Ovary (tissue), 3 donors: ENCODE measurements at regions not wholly inside any gene's neighbourhood (a gene's known extent, or its start where the extent isn't known, plus 50 kb on each side); places are given as distances from the start of the nearest gene placed in this dataset.

ENCODE experiments used
- CTCF ChIP-seq, 3 donors: fragments of 450-650 bp in 2 of 3; fragments of 200-600 bp in 1 of 3; IDR thresholded peaks; one replicate each; pipeline versions ENCODE4 v1.5.1 to v1.8.0; 2016 to 2022; ENCODE audit warnings: antibody characterized with exemption in 3 of 3, mild to moderate bottlenecking in 1 of 3
- EP300 ChIP-seq: sonication (generic); formaldehyde crosslinking; IDR thresholded peaks from one replicate; pipeline ENCODE4 v1.6.1; 2017; ENCODE audit warnings: antibody characterized with exemption
- POLR2A ChIP-seq: fragments of 450-650 bp; IDR thresholded peaks from one replicate; pipeline ENCODE4 v1.6.1; 2017; ENCODE audit warnings: antibody characterized with exemption, mild to moderate bottlenecking, moderate library complexity
- donor health status: DM: no; HTN: no; CAD: no.

- no peak for TF ChIP-seq POLR2A
- TF ChIP-seq CTCF (IDR thresholded peaks at IDR 0.05): no peak
- TF ChIP-seq EP300: no peak
Measured at GRCh38 chr3:193987186-193987585, 148.8 kb upstream of the HES1 start.
